ENCODE measurements at regions not wholly inside any gene's neighbourhood (a gene's known extent, or its start where the extent isn't known, plus 50 kb on each side); places are given as distances from the start of the nearest gene placed in this dataset.

DNA sequence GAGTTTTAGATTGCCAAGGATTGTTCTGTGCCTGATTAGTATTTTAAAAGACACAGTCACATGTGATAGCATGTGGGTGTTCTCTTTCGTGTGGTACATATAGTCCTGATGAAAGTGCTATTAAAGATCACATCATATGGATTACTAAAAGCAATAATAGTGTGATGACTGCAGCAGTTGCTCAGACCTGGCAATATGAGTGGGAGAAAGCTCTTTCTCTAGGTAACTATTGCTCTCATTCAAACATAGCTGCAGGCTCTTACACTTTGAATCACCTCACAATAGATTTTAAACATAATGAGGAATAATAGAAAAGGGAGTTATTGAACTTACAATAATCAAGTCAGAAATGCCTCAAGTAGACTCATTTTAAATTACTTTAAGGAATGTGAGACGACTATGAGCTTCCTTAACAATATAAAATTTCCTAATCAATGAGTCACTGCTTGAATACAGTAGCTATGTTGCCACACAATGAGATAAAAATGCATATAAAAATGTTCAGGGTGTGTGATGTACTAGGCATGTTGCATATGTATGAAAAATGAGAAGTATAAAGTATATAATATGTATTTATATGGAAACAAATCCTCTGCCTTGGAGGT, 452.1 kb downstream of the TMX3 start:
- DNase-seq (ENCODE audit: low read depth), result peak; percentile 61
- no peak overlapping the region for H3K4me3 ChIP-seq (ENCODE audit: control insufficient read depth, low read depth, low read length)
- TF ChIP-seq, protein P1, sequence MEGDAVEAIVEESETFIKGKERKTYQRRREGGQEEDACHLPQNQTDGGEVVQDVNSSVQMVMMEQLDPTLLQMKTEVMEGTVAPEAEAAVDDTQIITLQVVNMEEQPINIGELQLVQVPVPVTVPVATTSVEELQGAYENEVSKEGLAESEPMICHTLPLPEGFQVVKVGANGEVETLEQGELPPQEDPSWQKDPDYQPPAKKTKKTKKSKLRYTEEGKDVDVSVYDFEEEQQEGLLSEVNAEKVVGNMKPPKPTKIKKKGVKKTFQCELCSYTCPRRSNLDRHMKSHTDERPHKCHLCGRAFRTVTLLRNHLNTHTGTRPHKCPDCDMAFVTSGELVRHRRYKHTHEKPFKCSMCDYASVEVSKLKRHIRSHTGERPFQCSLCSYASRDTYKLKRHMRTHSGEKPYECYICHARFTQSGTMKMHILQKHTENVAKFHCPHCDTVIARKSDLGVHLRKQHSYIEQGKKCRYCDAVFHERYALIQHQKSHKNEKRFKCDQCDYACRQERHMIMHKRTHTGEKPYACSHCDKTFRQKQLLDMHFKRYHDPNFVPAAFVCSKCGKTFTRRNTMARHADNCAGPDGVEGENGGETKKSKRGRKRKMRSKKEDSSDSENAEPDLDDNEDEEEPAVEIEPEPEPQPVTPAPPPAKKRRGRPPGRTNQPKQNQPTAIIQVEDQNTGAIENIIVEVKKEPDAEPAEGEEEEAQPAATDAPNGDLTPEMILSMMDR (IDR thresholded peaks at IDR 0.05; ENCODE audit: control insufficient read depth, insufficient read depth, low read depth, low read length, missing control alignments), result no peak

DNA sequence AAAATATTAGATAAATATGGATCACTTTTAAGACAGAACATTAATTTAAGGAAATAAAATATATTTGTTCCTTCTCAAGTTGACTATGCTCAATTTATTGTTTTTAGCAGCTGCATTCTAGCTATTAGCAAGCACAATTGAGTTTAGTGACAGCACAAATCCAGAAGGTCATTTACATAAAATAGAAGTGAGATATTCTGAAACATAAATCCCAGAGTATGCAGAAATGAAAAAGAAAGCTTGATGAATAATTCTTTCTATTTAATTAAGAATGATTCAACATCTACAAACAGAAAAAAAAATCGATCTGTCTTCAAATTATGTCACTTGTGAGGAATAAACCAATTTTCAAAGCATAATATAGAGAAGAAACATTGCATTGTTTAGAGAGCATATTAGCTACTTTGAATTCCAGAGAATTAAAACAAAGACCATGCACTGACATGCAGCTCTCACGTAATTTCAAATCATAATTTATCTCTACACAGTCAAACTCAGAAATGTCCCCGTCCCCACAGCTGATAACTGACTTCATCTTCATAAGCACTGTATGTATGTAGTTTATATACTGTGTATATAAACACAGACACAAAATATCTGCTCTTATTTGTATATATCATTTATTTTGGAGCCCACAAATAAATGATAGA, 458.4 kb downstream of the TMX3 start:
- no peak for DNase-seq (ENCODE audit: low read depth)
- TF ChIP-seq, protein P1 (IDR thresholded peaks at IDR 0.05; ENCODE audit: control insufficient read depth, insufficient read depth, low read depth, low read length, missing control alignments), result no peak
- H3K4me3 ChIP-seq (ENCODE audit: control insufficient read depth, low read depth, low read length), result no peak overlapping the region

DNA sequence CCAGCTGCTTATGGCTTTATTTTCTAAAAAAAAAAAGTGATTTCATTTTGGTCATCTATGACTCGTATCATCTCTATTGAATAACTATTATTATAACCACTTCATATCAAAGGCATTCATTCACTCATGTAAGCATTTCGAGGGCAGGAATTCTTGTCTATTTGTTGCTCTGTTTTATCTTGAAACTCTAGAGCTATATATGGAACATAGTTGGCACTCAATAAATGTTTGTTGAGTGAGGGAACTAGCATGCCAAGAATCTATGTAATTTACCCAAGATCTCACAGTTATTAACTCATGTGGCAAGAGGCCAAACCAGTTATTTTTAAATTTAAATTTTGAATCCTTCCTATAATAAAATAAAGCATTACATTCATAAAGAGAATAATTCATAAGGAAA, 470.1 kb downstream of the TMX3 start:
- TF ChIP-seq, protein P1 (IDR thresholded peaks at IDR 0.05; ENCODE audit: control insufficient read depth, insufficient read depth, low read depth, low read length, missing control alignments), result no peak
- no peak overlapping the region for H3K4me3 ChIP-seq (ENCODE audit: control insufficient read depth, low read depth, low read length)
- DNase-seq (ENCODE audit: low read depth), result no peak

DNA sequence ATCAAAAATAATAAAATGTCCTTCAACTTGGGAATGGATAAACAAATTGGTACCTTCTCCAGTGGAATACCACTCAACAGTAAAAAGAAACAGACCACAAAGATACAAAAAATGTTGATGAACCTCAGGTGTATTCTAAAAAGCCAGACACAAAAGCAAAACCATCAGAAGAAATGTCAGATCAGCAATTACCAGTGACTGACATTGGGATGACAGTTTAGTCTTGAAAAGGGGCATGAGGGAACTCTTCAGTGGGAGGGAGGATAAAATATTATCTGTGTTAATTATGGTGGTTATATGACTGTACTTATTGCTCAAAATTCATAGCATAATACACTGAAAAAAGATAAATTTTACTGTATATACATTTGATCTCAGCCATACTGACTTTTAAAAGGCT, 473.0 kb downstream of the TMX3 start:
- no peak overlapping the region for H3K4me3 ChIP-seq (ENCODE audit: control insufficient read depth, low read depth, low read length)
- TF ChIP-seq, protein P1 (IDR thresholded peaks at IDR 0.05; ENCODE audit: control insufficient read depth, insufficient read depth, low read depth, low read length, missing control alignments), result no peak
- no peak for DNase-seq (ENCODE audit: low read depth)

DNA sequence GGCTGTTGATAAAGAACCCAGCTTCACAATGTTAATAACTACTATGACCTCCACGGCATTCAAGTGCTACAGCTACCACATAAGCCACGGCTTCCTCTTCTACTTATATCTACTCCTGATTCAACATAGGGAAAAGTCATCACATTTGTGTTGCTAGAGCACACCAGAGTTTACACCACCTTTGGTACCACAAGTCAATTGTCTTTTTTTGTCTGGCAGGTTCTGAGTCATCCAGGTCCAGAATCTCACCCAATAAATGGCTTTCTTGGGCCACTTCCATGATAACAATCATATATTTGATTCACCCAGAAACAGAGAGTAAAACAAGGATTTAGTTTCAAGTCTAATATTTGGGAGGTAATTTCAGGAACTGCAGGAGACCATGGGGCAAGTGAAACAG, 480.2 kb downstream of the TMX3 start:
- TF ChIP-seq, protein P1 (IDR thresholded peaks at IDR 0.05; ENCODE audit: control insufficient read depth, insufficient read depth, low read depth, low read length, missing control alignments), result no peak
- no peak for DNase-seq (ENCODE audit: low read depth)
- no peak overlapping the region for H3K4me3 ChIP-seq (ENCODE audit: control insufficient read depth, low read depth, low read length)

DNA sequence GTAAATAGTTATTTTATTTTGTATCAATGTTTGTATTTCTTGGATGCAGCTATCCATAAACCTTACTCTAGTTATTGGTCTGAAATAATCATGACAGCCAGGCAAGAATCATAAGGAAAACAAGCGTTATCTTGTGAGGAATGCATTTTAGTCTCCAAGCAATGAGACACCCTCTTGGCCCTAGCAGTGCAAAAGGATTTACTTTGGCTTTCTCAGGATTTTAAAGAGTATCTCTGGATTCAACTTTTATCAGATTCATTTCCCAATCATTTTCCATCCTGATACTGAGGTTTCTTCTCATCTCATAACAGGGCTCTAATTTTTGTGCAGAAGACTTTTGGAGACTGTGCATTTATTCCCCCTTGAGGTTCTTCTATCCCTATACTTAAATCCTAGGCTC, 480.8 kb downstream of the TMX3 start:
- DNase-seq (ENCODE audit: low read depth), result no peak
- TF ChIP-seq, protein P1 (IDR thresholded peaks at IDR 0.05; ENCODE audit: control insufficient read depth, insufficient read depth, low read depth, low read length, missing control alignments), result no peak
- H3K4me3 ChIP-seq (ENCODE audit: control insufficient read depth, low read depth, low read length), result no peak overlapping the region

All from AG09309 (cell line).